Endodermal cell (in vitro differentiated cells): ENCODE measurements at regions not wholly inside any gene's neighbourhood (a gene's known extent, or its start where the extent isn't known, plus 50 kb on each side); places are given as distances from the start of the nearest gene placed in this dataset.
A peak's percentile ranks its signal among the peaks of the same experiment; 100 is the strongest.

Experiments used
- DNase-seq: peaks from one replicate; pipeline ENCODE4 v3.0.0-alpha.2; 2017
- H3K27ac ChIP-seq: 2 replicates; pipeline ENCODE4 v1.5.1; 2013; ENCODE audit warnings: mild to moderate bottlenecking, low read depth, low read length, moderate library complexity
- H3K27me3 ChIP-seq: 2 replicates; pipeline ENCODE4 v1.6.1; 2013; ENCODE audit warnings: mild to moderate bottlenecking, low read length, moderate library complexity; ENCODE audit not compliant: insufficient read depth, control insufficient read depth, poor library complexity, severe bottlenecking
- H3K36me3 ChIP-seq: 2 replicates; pipeline ENCODE4 v1.7.0; 2013; ENCODE audit warnings: mild to moderate bottlenecking, low read length, moderate library complexity; ENCODE audit not compliant: control insufficient read depth, insufficient read depth
- H3K4me1 ChIP-seq: one replicate; pipeline ENCODE4 v1.7.0; 2013; ENCODE audit warnings: low read length; ENCODE audit not compliant: control insufficient read depth, insufficient read depth
- H3K4me3 ChIP-seq: 2 replicates; pipeline ENCODE4 v1.5.1; 2013; ENCODE audit warnings: mild to moderate bottlenecking, low read length, moderate library complexity
- H3K9ac ChIP-seq: 2 replicates; pipeline ENCODE4 v1.6.1; 2013; ENCODE audit warnings: mild to moderate bottlenecking, low read length, moderate library complexity; ENCODE audit not compliant: poor library complexity, severe bottlenecking; ENCODE audit errors: extremely low read depth
- H3K9me3 ChIP-seq: 2 replicates; pipeline ENCODE4 v1.6.1; 2013; ENCODE audit warnings: mild to moderate bottlenecking, low read length, moderate library complexity; ENCODE audit not compliant: control insufficient read depth
- H3K27ac Mint-ChIP-seq: 2 replicates; pipeline ENCODE4 v1.8.0; 2020; ENCODE audit warnings: mixed read lengths
- H3K27me3 Mint-ChIP-seq: 2 replicates; pipeline ENCODE4 v1.8.0; 2021; ENCODE audit warnings: mild to moderate bottlenecking, mixed read lengths; ENCODE audit not compliant: insufficient read depth
- H3K36me3 Mint-ChIP-seq: 2 replicates; pipeline ENCODE4 v1.8.0; 2020; ENCODE audit warnings: low read depth, mixed read lengths
- H3K4me1 Mint-ChIP-seq: 2 replicates; pipeline ENCODE4 v1.8.0; 2020; ENCODE audit warnings: mixed read lengths
- H3K4me3 Mint-ChIP-seq: 2 replicates; pipeline ENCODE4 v1.8.0; 2020; ENCODE audit warnings: mild to moderate bottlenecking, moderate library complexity, mixed read lengths
- H3K9me3 Mint-ChIP-seq: 2 replicates; pipeline ENCODE4 v1.8.0; 2020; ENCODE audit warnings: mild to moderate bottlenecking, mixed read lengths
- CTCF ChIP-seq: fragments of 200-600 bp; sonication (generic); conservative IDR thresholded peaks from 2 replicates; pipeline ENCODE4 v1.5.0; 2021; ENCODE audit warnings: antibody characterized with exemption, mild to moderate bottlenecking
- WGBS, 2 experiments: methylation state at CpG; one replicate each; pipeline versions ENCODE4 v1.1.5 to v1.1.7; 2013; ENCODE audit warnings: missing lambda C conversion rate in 2 of 2, mixed read lengths in 1 of 2; ENCODE audit not compliant: insufficient coverage in 1 of 2, insufficient read length in 1 of 2; 5-methylcytosine and 5-hydroxymethylcytosine counted together

- Mint-ChIP-seq H3K4me1 (peaks cover 30% of the 10 kb centered on the region), H3K27me3 (peaks cover 42% of the 10 kb centered on the region), H3K9me3 (no peaks in the 10 kb centered on the region), H3K36me3 (no peaks in the 10 kb centered on the region), H3K4me3 (no peak overlapping the region), H3K27ac (no peak overlapping the region)
- no peak for TF ChIP-seq CTCF
- Histone ChIP-seq H3K27me3 (peaks cover 5% of the 10 kb centered on the region), H3K27ac (no peak overlapping the region), H3K4me3 (no peak overlapping the region), H3K9ac (no peak overlapping the region), H3K4me1 (peaks cover 8% of the 10 kb centered on the region), H3K9me3 (no peaks in the 10 kb centered on the region), H3K36me3 (no peaks in the 10 kb centered on the region)
- no peak for DNase-seq
- WGBS, 2 experiments: 100% methylated on average over 1 of the region's 1 CpG; no CpG with 5 or more reads in 1 of the 2 experiments
Measured at GRCh38 chr3:137297770-137298169, 340.0 kb downstream of the IL20RB start.

- TF ChIP-seq CTCF: no peak
- 93% methylated on average over 2 of the region's 2 CpGs; no CpG with 5 or more reads in 1 of the 2 experiments for WGBS, 2 experiments
- no peak overlapping the region for H3K27ac Mint-ChIP-seq
- H3K4me3 Mint-ChIP-seq: no peak overlapping the region
- peaks cover 3% of the 10 kb centered on the region for H3K9me3 Mint-ChIP-seq
- H3K4me1 Mint-ChIP-seq: peaks cover 7% of the 10 kb centered on the region
- no peaks in the 10 kb centered on the region for H3K4me1 ChIP-seq
- H3K9ac ChIP-seq: no peak overlapping the region
- no peaks in the 10 kb centered on the region for H3K36me3 Mint-ChIP-seq
- no peaks in the 10 kb centered on the region for H3K36me3 ChIP-seq
- H3K27me3 ChIP-seq: peaks cover 6% of the 10 kb centered on the region
- H3K27me3 Mint-ChIP-seq: peaks cover 39% of the 10 kb centered on the region
- DNase-seq: no peak
- peaks cover 4% of the 10 kb centered on the region for H3K9me3 ChIP-seq
- no peak overlapping the region for H3K4me3 ChIP-seq
- no peak overlapping the region for H3K27ac ChIP-seq
Measured at GRCh38 chr3:137300703-137301102, 342.9 kb downstream of the IL20RB start.

GRCh38 chr3:137304313-137305056, 346.7 kb downstream of the IL20RB start:
- Histone ChIP-seq H3K27me3 (peaks cover 6% of the 10 kb centered on the region), H3K4me1 (no peaks in the 10 kb centered on the region), H3K4me3 (no peak overlapping the region), H3K36me3 (no peaks in the 10 kb centered on the region), H3K9me3 (peaks cover 4% of the 10 kb centered on the region), H3K27ac (no peak overlapping the region), H3K9ac (no peak overlapping the region)
- Mint-ChIP-seq H3K36me3 (no peaks in the 10 kb centered on the region), H3K27me3 (peaks cover 13% of the 10 kb centered on the region), H3K4me1 (no peaks in the 10 kb centered on the region), H3K27ac (no peak overlapping the region), H3K9me3 (peaks cover 7% of the 10 kb centered on the region), H3K4me3 (no peak overlapping the region)
- peak; percentile 83 for DNase-seq
- WGBS, 2 experiments: 79% methylated on average over 1 of the region's 1 CpG; no CpG with 5 or more reads in 1 of the 2 experiments
- TF ChIP-seq CTCF: peak; percentile 70
